Transverse colon (tissue), 4 donors: ENCODE measurements at regions not wholly inside any gene's neighbourhood (a gene's known extent, or its start where the extent isn't known, plus 50 kb on each side); places are given as distances from the start of the nearest gene placed in this dataset.

Experiments used
- DNase-seq: peaks from one replicate; pipeline ENCODE4 v3.0.0-alpha.2; 2019
- H3K27ac ChIP-seq, 4 donors: fragments of 200-600 bp; sonication (generic); 2 replicates each; pipeline ENCODE4 v1.5.1; 2016 to 2018; ENCODE audit warnings: inconsistent platforms in 4 of 4
- H3K27me3 ChIP-seq: fragments of 200-600 bp; sonication (generic); 2 replicates; pipeline ENCODE4 v1.5.1; 2017; ENCODE audit warnings: inconsistent platforms
- H3K36me3 ChIP-seq, 4 donors: fragments of 200-600 bp; sonication (generic); 2 replicates each; pipeline ENCODE4 v1.5.1; 2017 to 2019; ENCODE audit warnings: inconsistent platforms in 4 of 4
- H3K4me1 ChIP-seq, 4 donors: fragments of 200-600 bp; sonication (generic); 2 replicates each; pipeline ENCODE4 v1.5.1; 2017 to 2020; ENCODE audit warnings: inconsistent platforms in 4 of 4
- H3K4me3 ChIP-seq, 4 donors: fragments of 200-600 bp; sonication (generic); 1 replicate in 1 of 4; 2 replicates in 3 of 4; pipeline versions ENCODE4 v1.5.1 to v1.6.1; 2017 to 2019; ENCODE audit warnings: inconsistent platforms in 4 of 4
- H3K9me3 ChIP-seq, 2 donors: fragments of 200-600 bp; sonication (generic); 2 replicates each; pipeline ENCODE4 v1.5.1; 2017 to 2019; ENCODE audit warnings: inconsistent platforms in 2 of 2
- CTCF ChIP-seq, 5 experiments: fragments of 200-600 bp in 3 of 5; fragments of 450-650 bp in 2 of 5; sonication (generic) in 3 of 5; IDR thresholded peaks; 1 replicate in 2 of 5; 2 replicates in 3 of 5; pipeline ENCODE4 v1.5.1; 2016 to 2017; ENCODE audit warnings: antibody characterized with exemption in 5 of 5, inconsistent platforms in 3 of 5, mild to moderate bottlenecking in 2 of 5, moderate library complexity in 1 of 5
- EP300 ChIP-seq: sonication (generic); formaldehyde crosslinking; IDR thresholded peaks from one replicate; pipeline ENCODE4 v1.6.1; 2017; ENCODE audit warnings: antibody characterized with exemption, low read depth
- POLR2A ChIP-seq: fragments of 450-650 bp; IDR thresholded peaks from one replicate; pipeline ENCODE4 v1.6.1; 2016; ENCODE audit warnings: antibody characterized with exemption, mild to moderate bottlenecking, moderate library complexity
- POLR2AphosphoS5 ChIP-seq, 3 donors: sonication (generic); formaldehyde crosslinking; IDR thresholded peaks; one replicate each; pipeline ENCODE4 v1.6.1; 2016; ENCODE audit warnings: antibody characterized with exemption in 3 of 3
- WGBS, 2 donors: methylation state at CpG; one replicate each; pipeline ENCODE4 v1.1.5; 2018; ENCODE audit warnings: low coverage in 1 of 2; 5-methylcytosine and 5-hydroxymethylcytosine counted together
- in situ Hi-C, 4 donors: fragments of 200-750 bp; cut with MboI; loops; one replicate each; pipeline versions ENCODE4 v1.15.0 to v1.15.1; 2017; ENCODE audit warnings: low sequenced_read_pairs in 3 of 4, low pct_ligation_motif_present in 1 of 4, low pct_unique_long_range_greater_than_20kb in 1 of 4
- intact Hi-C: fragments of 100-400 bp; cut with DNase I; formaldehyde crosslinking; loops from one replicate; pipeline ENCODE4 v1.15.1; 2023; ENCODE audit warnings: low total_unique reads

DNA sequence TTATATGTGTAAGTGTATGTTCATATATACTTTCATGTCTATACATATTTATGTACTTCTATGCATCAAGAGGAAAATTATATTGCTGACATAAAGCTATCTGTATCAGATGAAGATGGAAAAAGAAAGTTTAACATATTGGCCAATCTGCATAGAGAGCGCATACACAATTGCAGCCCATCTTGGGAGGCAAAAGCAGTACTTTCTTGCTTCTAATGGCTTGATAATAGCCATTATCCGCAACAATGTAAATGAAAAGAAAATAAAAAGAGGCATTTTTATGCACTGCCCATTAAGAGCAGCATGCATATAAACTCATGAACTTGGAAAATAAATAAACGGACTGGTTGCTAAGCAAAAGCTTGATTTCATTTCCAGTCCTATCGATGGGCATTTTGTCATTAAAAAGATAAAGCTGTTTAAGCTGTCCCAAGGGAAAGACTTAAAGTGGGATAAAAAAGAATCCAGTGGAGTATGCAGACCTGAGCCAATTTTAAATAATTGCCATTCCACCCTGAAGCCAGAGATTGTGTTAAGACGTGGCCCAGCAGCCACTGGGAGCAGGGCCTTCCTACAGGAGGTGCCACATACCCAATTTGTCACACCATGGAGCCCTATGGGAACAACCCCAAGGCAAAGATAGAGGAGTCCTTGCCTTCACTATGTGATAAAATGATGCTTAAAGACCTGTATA is 183.6 kb upstream of the CDH11 start:
- intact Hi-C loops = no loop called here
- WGBS, 2 donors = 48 to 56% methylated on average over 4 to 5 of the region's 5 CpGs
- Histone ChIP-seq H3K27me3 (no peaks in the 10 kb centered on the region), H3K27ac (no peak overlapping the region), H3K4me1 (no peaks in the 10 kb centered on the region), H3K4me3 (no peak overlapping the region), H3K9me3 (no peaks in the 10 kb centered on the region), H3K36me3 (no peaks in the 10 kb centered on the region)
- in situ Hi-C loops = no loop called here
- TF ChIP-seq EP300 = no peak
- TF ChIP-seq POLR2AphosphoS5 (IDR thresholded peaks at IDR 0.05) = no peak
- TF ChIP-seq POLR2A = no peak
- no peak for TF ChIP-seq CTCF (IDR thresholded peaks at IDR 0.05)
- no peak for DNase-seq

DNA sequence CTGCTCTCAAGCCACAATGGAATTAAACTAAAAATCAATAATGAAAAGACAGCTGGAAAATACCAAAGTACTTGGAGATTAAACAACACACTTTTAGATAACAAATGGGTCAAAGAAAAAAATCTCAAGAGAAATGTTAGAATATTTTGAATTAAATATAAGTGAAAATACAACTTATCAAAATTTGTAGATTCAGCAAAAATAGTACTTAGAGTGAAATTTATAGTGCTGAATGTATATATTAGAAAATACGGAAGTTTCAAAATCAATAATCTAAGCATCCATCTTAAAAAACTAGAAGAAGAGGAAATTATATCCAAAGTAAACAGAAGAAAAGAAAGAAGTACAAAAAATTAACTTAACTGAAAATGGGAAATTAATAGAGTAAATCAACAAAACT is 179.2 kb upstream of the CDH11 start:
- intact Hi-C loops = no loop called here
- Histone ChIP-seq H3K4me3 (no peak overlapping the region), H3K27ac (no peak overlapping the region), H3K4me1 (peaks cover 0 to 6% (median 0%) of the 10 kb centered on the region in 4 donors), H3K27me3 (no peaks in the 10 kb centered on the region), H3K36me3 (no peaks in the 10 kb centered on the region), H3K9me3 (no peaks in the 10 kb centered on the region)
- DNase-seq = no peak
- in situ Hi-C loops = no loop called here
- 85 to 95% methylated on average over 1 of the region's 1 CpG for WGBS, 2 donors
- TF ChIP-seq CTCF (IDR thresholded peaks at IDR 0.05) (no peak), EP300 (no peak), POLR2A (no peak)

DNA sequence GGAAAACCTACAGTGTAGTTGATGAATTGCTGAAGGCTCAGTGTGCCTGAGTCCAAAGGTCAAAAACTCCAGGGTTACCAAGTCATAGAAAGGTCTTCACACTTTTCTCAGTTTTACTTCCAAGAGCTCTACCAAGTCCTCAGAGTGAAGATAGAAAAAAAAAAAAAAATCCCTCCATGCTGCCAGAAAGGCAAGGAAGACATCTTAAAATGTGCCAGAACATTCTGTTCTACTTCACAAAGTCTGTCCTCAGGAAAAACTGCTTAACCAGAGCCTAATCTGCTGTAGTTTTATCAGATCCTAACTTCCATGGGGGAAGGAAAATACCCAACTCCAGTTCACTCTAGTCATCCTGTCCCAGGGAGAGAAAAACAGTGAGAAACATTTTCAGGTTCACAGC is 175.6 kb upstream of the CDH11 start:
- Histone ChIP-seq H3K4me3 (no peak overlapping the region), H3K36me3 (no peaks in the 10 kb centered on the region), H3K4me1 (peaks cover 0 to 6% (median 0%) of the 10 kb centered on the region in 4 donors), H3K9me3 (no peaks in the 10 kb centered on the region), H3K27ac (no peak overlapping the region), H3K27me3 (no peaks in the 10 kb centered on the region)
- DNase-seq = no peak
- TF ChIP-seq POLR2AphosphoS5 (IDR thresholded peaks at IDR 0.05) = peak in 1 of 3 donors; percentile 14
- TF ChIP-seq EP300 = no peak
- no peak for TF ChIP-seq CTCF (IDR thresholded peaks at IDR 0.05)
- TF ChIP-seq POLR2A = no peak
- intact Hi-C loops = no loop called here
- in situ Hi-C loops = no loop called here

DNA sequence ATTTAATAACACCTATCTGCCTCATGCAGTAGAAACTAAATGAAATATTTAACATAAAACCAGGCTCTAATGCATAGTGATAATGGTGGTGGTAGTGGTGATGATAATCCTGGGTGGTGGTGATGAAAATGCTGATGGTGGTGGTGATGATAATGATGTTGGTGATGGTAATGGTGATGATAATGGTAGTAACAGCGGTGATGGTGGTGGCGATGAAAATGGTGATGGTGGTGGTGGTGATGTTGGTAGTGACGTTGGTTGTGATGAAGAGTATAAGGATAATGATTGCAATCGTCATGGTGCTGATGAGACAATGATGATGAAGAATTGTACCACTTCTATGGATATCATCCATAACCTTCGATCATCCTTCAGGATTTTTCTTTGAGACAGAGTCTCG is 173.7 kb upstream of the CDH11 start:
- peaks cover 0 to 6% (median 0%) of the 10 kb centered on the region in 4 donors for H3K4me1 ChIP-seq
- in situ Hi-C loops = no loop called here

More for the DNA sequence above, 173.7 kb upstream of the CDH11 start:
- TF ChIP-seq POLR2A (no peak), EP300 (no peak), POLR2AphosphoS5 (IDR thresholded peaks at IDR 0.05) (no peak), CTCF (IDR thresholded peaks at IDR 0.05) (no peak)
- H3K4me3 ChIP-seq = no peak overlapping the region
- no peak overlapping the region for H3K27ac ChIP-seq
- H3K27me3 ChIP-seq = no peaks in the 10 kb centered on the region
- H3K36me3 ChIP-seq = no peaks in the 10 kb centered on the region
- 86 to 97% methylated on average over 6 of the region's 6 CpGs for WGBS, 2 donors
- intact Hi-C loops = no loop called here
- DNase-seq = no peak
- H3K9me3 ChIP-seq = no peaks in the 10 kb centered on the region
